ENCODE measurements at regions not wholly inside any gene's neighbourhood (a gene's known extent, or its start where the extent isn't known, plus 50 kb on each side); places are given as distances from the start of the nearest gene placed in this dataset.

- Histone ChIP-seq H3K4me3 (no peak overlapping the region), H3K9ac (ENCODE audit: control insufficient read depth, insufficient read depth, low read length) (no peak overlapping the region), H2AFZ (ENCODE audit: control insufficient read depth, low read depth, low read length) (no peak overlapping the region), H3K36me3 (ENCODE audit: control insufficient read depth in 2 of 2, insufficient read depth in 2 of 2, low read length in 1 of 2) (no peaks in the 10 kb centered on the region), H3K27ac (ENCODE audit: control insufficient read depth, insufficient read depth) (no peak overlapping the region), H3K4me1 (ENCODE audit: control insufficient read depth, insufficient read depth, low read length) (no peaks in the 10 kb centered on the region), H3K79me2 (ENCODE audit: control insufficient read depth, insufficient read depth, low read length) (no peaks in the 10 kb centered on the region), H3K27me3 (replicated peaks in 1 of 2; ENCODE audit: control insufficient read depth in 2 of 2, insufficient read depth in 2 of 2, low read length in 1 of 2) (no peaks in the 10 kb centered on the region), H3K4me2 (ENCODE audit: control insufficient read depth, insufficient read depth) (no peak overlapping the region), H3K9me3 (replicated peaks; ENCODE audit: control insufficient read depth, insufficient read depth, low read length) (no peaks in the 10 kb centered on the region; the same call in 2 of the 3 replicates), H4K20me1 (ENCODE audit: control insufficient read depth, insufficient read depth) (no peaks in the 10 kb centered on the region)
- no peak for TF ChIP-seq USF1 (IDR thresholded peaks at IDR 0.05; ENCODE audit: borderline replicate concordance, extremely low read length, insufficient read depth, low read depth, low read length)
- TF ChIP-seq CHD4 (IDR thresholded peaks at IDR 0.05), result no peak
- TF ChIP-seq, protein P1, sequence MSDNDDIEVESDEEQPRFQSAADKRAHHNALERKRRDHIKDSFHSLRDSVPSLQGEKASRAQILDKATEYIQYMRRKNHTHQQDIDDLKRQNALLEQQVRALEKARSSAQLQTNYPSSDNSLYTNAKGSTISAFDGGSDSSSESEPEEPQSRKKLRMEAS (IDR thresholded peaks at IDR 0.05; ENCODE audit: low read depth, low read length), result no peak
- TF ChIP-seq NFYA (IDR thresholded peaks at IDR 0.05; ENCODE audit: borderline replicate concordance, low read depth, low read length), result no peak
- DNase-seq (ENCODE audit: low read depth, low spot score), result no peak
- ChIA-PET CTCF (interaction anchor here (1.0 to 1.3 kb wide), 2 partner anchors 20 to 202 kb away, joined by 3 read pairs; no protein-coding TSS in a partner anchor), RAD21 (ENCODE audit: unreplicated experiment) (no interaction called here), POLR2A (interaction anchor here (0.5 kb wide), 1 partner anchor 288 kb away, joined by 7 read pairs; no protein-coding TSS in a partner anchor), SMC1A (ENCODE audit: uncharacterized antibody, unreplicated experiment) (interaction anchor here (1.4 kb wide), 1 partner anchor 20 kb away, joined by 4 read pairs; no protein-coding TSS in a partner anchor)
- FAIRE-seq, result no peak
- WGBS (ENCODE audit: insufficient coverage, insufficient replicate concordance, low lambda C conversion rate, missing lambda C conversion rate), result 0% methylated on average over 1 of the region's 1 CpG
- in situ Hi-C loops (cut with MboI) (no loop called here), intact Hi-C loops (cut with micrococcal nuclease; ENCODE audit: unreplicated experiment) (no loop called here)
- ATAC-seq, result no peak
- no TSS peak for BruUV-seq (replicated peaks)
Measured at GRCh38 chr5:158414780-158415179, 555.8 kb upstream of the CLINT1 start.

GRCh38 chr5:158414333-158414762 lies 555.4 kb upstream of the CLINT1 start:
- H3K79me2 ChIP-seq (ENCODE audit: control insufficient read depth, insufficient read depth, low read length), result no peaks in the 10 kb centered on the region
- no peak overlapping the region for H2AFZ ChIP-seq (ENCODE audit: control insufficient read depth, low read depth, low read length)
- no peak overlapping the region for H3K4me2 ChIP-seq (ENCODE audit: control insufficient read depth, insufficient read depth)
- ChIA-PET POLR2A (interaction anchor here (0.5 kb wide), 1 partner anchor 288 kb away, joined by 7 read pairs; no protein-coding TSS in a partner anchor), CTCF (interaction anchor here (1.0 kb wide), 1 partner anchor 21 kb away, joined by 3 read pairs; no protein-coding TSS in a partner anchor), RAD21 (ENCODE audit: unreplicated experiment) (no interaction called here), SMC1A (ENCODE audit: uncharacterized antibody, unreplicated experiment) (interaction anchor here (0.8 to 1.4 kb wide), 3 partner anchors 13 to 72 kb away, joined by 3 to 4 read pairs (median 3); no protein-coding TSS in a partner anchor)
- no peaks in the 10 kb centered on the region for H3K36me3 ChIP-seq (ENCODE audit: control insufficient read depth in 2 of 2, insufficient read depth in 2 of 2, low read length in 1 of 2)
- 18% methylated on average over 3 of the region's 3 CpGs for WGBS (ENCODE audit: insufficient coverage, insufficient replicate concordance, low lambda C conversion rate, missing lambda C conversion rate)
- no peak for FAIRE-seq
- DNase-seq (ENCODE audit: low read depth, low spot score), result no peak
- H3K4me1 ChIP-seq (ENCODE audit: control insufficient read depth, insufficient read depth, low read length), result peaks cover 2% of the 10 kb centered on the region; the same call in 1 of the 2 replicates
- H3K27me3 ChIP-seq (replicated peaks in 1 of 2; ENCODE audit: control insufficient read depth in 2 of 2, insufficient read depth in 2 of 2, low read length in 1 of 2), result no peaks in the 10 kb centered on the region
- H3K27ac ChIP-seq (ENCODE audit: control insufficient read depth, insufficient read depth), result no peak overlapping the region
- in situ Hi-C loops (cut with MboI), result no loop called here
- ATAC-seq, result no peak
- H3K9ac ChIP-seq (ENCODE audit: control insufficient read depth, insufficient read depth, low read length), result no peak overlapping the region
- no peaks in the 10 kb centered on the region; the same call in 2 of the 3 replicates for H3K9me3 ChIP-seq (replicated peaks; ENCODE audit: control insufficient read depth, insufficient read depth, low read length)
- no TSS peak for BruUV-seq (replicated peaks)
- no peaks in the 10 kb centered on the region for H4K20me1 ChIP-seq (ENCODE audit: control insufficient read depth, insufficient read depth)
- H3K4me3 ChIP-seq, result no peak overlapping the region
- intact Hi-C loops (cut with micrococcal nuclease; ENCODE audit: unreplicated experiment), result no loop called here
- TF ChIP-seq GATAD2B (conservative IDR thresholded peaks at IDR 0.05; ENCODE audit: low read depth), result no peak
- TF ChIP-seq EP300 (IDR thresholded peaks at IDR 0.05; ENCODE audit: borderline replicate concordance in 1 of 2, control insufficient read depth in 1 of 2, low read depth in 2 of 2, low read length in 2 of 2), result no peak
- no peak for TF ChIP-seq STAT1 (conservative IDR thresholded peaks at IDR 0.05)
- TF ChIP-seq, protein P2, sequence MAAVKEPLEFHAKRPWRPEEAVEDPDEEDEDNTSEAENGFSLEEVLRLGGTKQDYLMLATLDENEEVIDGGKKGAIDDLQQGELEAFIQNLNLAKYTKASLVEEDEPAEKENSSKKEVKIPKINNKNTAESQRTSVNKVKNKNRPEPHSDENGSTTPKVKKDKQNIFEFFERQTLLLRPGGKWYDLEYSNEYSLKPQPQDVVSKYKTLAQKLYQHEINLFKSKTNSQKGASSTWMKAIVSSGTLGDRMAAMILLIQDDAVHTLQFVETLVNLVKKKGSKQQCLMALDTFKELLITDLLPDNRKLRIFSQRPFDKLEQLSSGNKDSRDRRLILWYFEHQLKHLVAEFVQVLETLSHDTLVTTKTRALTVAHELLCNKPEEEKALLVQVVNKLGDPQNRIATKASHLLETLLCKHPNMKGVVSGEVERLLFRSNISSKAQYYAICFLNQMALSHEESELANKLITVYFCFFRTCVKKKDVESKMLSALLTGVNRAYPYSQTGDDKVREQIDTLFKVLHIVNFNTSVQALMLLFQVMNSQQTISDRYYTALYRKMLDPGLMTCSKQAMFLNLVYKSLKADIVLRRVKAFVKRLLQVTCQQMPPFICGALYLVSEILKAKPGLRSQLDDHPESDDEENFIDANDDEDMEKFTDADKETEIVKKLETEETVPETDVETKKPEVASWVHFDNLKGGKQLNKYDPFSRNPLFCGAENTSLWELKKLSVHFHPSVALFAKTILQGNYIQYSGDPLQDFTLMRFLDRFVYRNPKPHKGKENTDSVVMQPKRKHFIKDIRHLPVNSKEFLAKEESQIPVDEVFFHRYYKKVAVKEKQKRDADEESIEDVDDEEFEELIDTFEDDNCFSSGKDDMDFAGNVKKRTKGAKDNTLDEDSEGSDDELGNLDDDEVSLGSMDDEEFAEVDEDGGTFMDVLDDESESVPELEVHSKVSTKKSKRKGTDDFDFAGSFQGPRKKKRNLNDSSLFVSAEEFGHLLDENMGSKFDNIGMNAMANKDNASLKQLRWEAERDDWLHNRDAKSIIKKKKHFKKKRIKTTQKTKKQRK (IDR thresholded peaks at IDR 0.05; ENCODE audit: low read depth, low read length), result no peak
- TF ChIP-seq, protein P1 (IDR thresholded peaks at IDR 0.05; ENCODE audit: low read depth, low read length), result no peak
- TF ChIP-seq PBX3 (IDR thresholded peaks at IDR 0.05; ENCODE audit: insufficient replicate concordance, low read depth, low read length), result no peak
